Caco-2 (cell line): ENCODE measurements at regions not wholly inside any gene's neighbourhood (a gene's known extent, or its start where the extent isn't known, plus 50 kb on each side); places are given as distances from the start of the nearest gene placed in this dataset.

ENCODE experiments used
- BruUV-seq: library from RNA; stranded (reverse); fragments of 400-500 nt; replicated peaks from 2 replicates; lab custom pipeline; 2021; lab: Mats Ljungman, UMichigan
- CTCF ChIA-PET: fragments of 300-600 bp; sonication (Branson Sonifier 250); formaldehyde crosslinking; loops from one replicate; lab custom pipeline; 2022; ENCODE audit warnings: antibody characterized with exemption; lab: Charles Lee
- POLR2A ChIA-PET: fragments of 300-600 bp; sonication (Branson Sonifier 250); formaldehyde crosslinking; loops from one replicate; lab custom pipeline; 2022; ENCODE audit warnings: antibody characterized with exemption; lab: Charles Lee
- DNase-seq, 2 experiments: peaks; one replicate each; pipeline versions ENCODE4 v3.0.0 to v3.0.0-alpha.2; 2020 to 2022
- H3K27me3 ChIP-seq: replicated peaks from 2 replicates; pipeline ENCODE4 v1.6.0; 2011; ENCODE audit warnings: low read length; ENCODE audit not compliant: control insufficient read depth, insufficient read depth
- H3K36me3 ChIP-seq: 2 replicates; pipeline ENCODE4 v1.5.1; 2011; ENCODE audit warnings: low read length; ENCODE audit not compliant: control insufficient read depth, insufficient read depth
- H3K4me1 ChIP-seq: fragments of 250-450 bp; sonication (Bioruptor Pico); 2 replicates; pipeline ENCODE4 v1.5.1; 2020; ENCODE audit warnings: mild to moderate bottlenecking
- H3K4me3 ChIP-seq: 2 replicates; pipeline ENCODE4 v1.5.1; 2011; ENCODE audit warnings: low read depth, mild to moderate bottlenecking, control low read depth, low read length
- H3K9me3 ChIP-seq: fragments of 250-450 bp; sonication (Bioruptor Pico); 2 replicates; pipeline ENCODE4 v1.5.1; 2020; ENCODE audit warnings: mild to moderate bottlenecking, moderate library complexity
- H3K27ac Mint-ChIP-seq: one replicate; pipeline ENCODE4 v1.8.0; 2022; ENCODE audit warnings: mixed read lengths; ENCODE audit not compliant: unreplicated experiment
- H3K27me3 Mint-ChIP-seq: one replicate; pipeline ENCODE4 v1.8.0; 2022; ENCODE audit warnings: mixed read lengths; ENCODE audit not compliant: insufficient read depth, unreplicated experiment
- H3K36me3 Mint-ChIP-seq: one replicate; pipeline ENCODE4 v1.8.0; 2022; ENCODE audit warnings: mild to moderate bottlenecking, mixed read lengths; ENCODE audit not compliant: insufficient read depth, unreplicated experiment
- H3K4me1 Mint-ChIP-seq: one replicate; pipeline ENCODE4 v1.8.0; 2022; ENCODE audit warnings: low read depth, mixed read lengths; ENCODE audit not compliant: unreplicated experiment
- H3K4me3 Mint-ChIP-seq: one replicate; pipeline ENCODE4 v1.8.0; 2022; ENCODE audit warnings: mild to moderate bottlenecking, moderate library complexity, mixed read lengths; ENCODE audit not compliant: unreplicated experiment
- H3K9me3 Mint-ChIP-seq: one replicate; pipeline ENCODE4 v1.8.0; 2022; ENCODE audit warnings: mixed read lengths; ENCODE audit not compliant: unreplicated experiment
- intact Hi-C: fragments of 100-400 bp; cut with micrococcal nuclease; formaldehyde crosslinking; loops from one replicate; pipeline ENCODE4 v1.10.0; 2022; ENCODE audit not compliant: unreplicated experiment
- TF ChIP-seq, protein P1 (sequence below), 2 experiments: fragments of 200-600 bp in 1 of 2; IDR thresholded peaks; 1 replicate in 1 of 2; 2 replicates in 1 of 2; pipeline versions ENCODE4 v1.5.1 to v1.8.0; 2011 to 2022; ENCODE audit warnings: antibody characterized with exemption in 1 of 2, control low read depth in 1 of 2, inconsistent platforms in 1 of 2, low read depth in 1 of 2, low read length in 1 of 2, mild to moderate bottlenecking in 1 of 2, moderate library complexity in 1 of 2; ENCODE audit not compliant: insufficient read depth in 1 of 2, severe bottlenecking in 1 of 2, unreplicated experiment in 1 of 2

DNA sequence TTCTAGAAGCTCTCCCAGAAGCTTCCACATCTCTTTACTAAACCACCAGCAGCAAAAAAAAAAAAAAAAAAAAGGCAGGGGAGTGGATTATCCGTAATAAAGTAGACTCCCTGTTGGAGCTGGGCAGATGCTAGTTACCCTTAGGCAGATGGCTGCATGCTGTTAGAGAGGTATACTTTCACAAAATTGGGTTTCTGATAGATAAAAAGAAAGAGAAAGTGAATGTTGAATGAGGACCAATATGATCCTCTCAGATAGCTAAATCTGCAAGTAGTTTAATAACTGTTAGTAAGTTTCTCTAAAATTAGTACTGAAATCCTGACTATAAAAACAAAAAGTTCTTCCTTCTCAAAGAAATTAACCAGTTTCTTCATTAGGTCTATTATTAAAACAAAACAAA, 195.4 kb downstream of the ANAPC10 start:
- Histone ChIP-seq H3K4me3 (no peak overlapping the region), H3K36me3 (no peaks in the 10 kb centered on the region), H3K27me3 (no peaks in the 10 kb centered on the region), H3K9me3 (no peaks in the 10 kb centered on the region; the same call in 1 of the 2 replicates), H3K4me1 (peaks cover 26% of the 10 kb centered on the region)
- no peak for DNase-seq
- Mint-ChIP-seq H3K9me3 (no peaks in the 10 kb centered on the region), H3K36me3 (no peaks in the 10 kb centered on the region), H3K27me3 (no peaks in the 10 kb centered on the region), H3K27ac (no peak overlapping the region), H3K4me3 (no peak overlapping the region), H3K4me1 (peaks cover 22% of the 10 kb centered on the region)
- BruUV-seq, result no TSS peak
- TF ChIP-seq, protein P1, sequence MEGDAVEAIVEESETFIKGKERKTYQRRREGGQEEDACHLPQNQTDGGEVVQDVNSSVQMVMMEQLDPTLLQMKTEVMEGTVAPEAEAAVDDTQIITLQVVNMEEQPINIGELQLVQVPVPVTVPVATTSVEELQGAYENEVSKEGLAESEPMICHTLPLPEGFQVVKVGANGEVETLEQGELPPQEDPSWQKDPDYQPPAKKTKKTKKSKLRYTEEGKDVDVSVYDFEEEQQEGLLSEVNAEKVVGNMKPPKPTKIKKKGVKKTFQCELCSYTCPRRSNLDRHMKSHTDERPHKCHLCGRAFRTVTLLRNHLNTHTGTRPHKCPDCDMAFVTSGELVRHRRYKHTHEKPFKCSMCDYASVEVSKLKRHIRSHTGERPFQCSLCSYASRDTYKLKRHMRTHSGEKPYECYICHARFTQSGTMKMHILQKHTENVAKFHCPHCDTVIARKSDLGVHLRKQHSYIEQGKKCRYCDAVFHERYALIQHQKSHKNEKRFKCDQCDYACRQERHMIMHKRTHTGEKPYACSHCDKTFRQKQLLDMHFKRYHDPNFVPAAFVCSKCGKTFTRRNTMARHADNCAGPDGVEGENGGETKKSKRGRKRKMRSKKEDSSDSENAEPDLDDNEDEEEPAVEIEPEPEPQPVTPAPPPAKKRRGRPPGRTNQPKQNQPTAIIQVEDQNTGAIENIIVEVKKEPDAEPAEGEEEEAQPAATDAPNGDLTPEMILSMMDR (IDR thresholded peaks at IDR 0.05; ENCODE audit: insufficient read depth in 1 of 2, low read depth in 1 of 2, low read length in 1 of 2, severe bottlenecking in 1 of 2, unreplicated experiment in 1 of 2), result no peak
- ChIA-PET POLR2A (no interaction called here), CTCF (no interaction called here)
- intact Hi-C loops, result no loop called here

DNA sequence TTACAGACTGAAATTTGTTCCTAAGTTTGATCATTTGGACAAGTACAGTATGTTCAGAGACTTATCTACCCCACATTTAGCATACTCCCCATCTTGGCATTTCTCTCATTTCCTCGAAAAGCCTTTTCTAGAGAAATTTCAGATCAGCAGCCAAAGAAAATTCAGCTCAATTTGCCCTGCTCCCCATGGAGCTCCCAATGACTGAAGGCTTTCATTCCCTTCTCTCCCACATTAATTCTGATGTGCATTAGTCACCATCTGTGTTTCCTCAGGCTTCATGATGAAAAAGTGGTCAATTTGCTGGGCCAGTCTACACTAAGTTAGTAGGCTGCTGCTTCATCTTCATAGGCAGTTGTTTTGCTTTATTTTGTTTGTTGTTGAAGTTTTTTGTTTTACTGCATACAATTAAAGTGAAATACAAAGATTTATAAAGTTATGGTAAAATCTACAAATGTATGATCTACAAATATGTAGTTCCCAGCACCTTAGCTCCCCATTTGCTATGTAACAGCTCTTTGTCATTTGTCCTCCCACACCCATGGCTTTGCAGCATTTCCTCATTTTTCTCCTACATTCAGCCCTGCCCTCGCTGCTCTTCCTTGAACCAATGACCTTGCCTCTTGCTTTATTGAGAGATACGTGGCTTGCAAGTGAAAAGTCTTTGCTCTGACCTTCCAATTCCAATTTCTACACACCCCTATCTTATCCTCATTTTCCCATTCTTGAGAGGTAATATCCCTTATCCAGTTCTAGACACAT, 193.9 kb downstream of the ANAPC10 start:
- Mint-ChIP-seq H3K9me3 (no peaks in the 10 kb centered on the region), H3K27ac (no peak overlapping the region), H3K36me3 (no peaks in the 10 kb centered on the region), H3K27me3 (no peaks in the 10 kb centered on the region), H3K4me1 (peaks cover 23% of the 10 kb centered on the region), H3K4me3 (no peak overlapping the region)
- no peak for DNase-seq
- intact Hi-C loops, result no loop called here
- Histone ChIP-seq H3K9me3 (no peaks in the 10 kb centered on the region; the same call in 1 of the 2 replicates), H3K36me3 (no peaks in the 10 kb centered on the region), H3K4me1 (peaks cover 26% of the 10 kb centered on the region), H3K4me3 (no peak overlapping the region), H3K27me3 (no peaks in the 10 kb centered on the region)
- TF ChIP-seq, protein P1 (IDR thresholded peaks at IDR 0.05; ENCODE audit: insufficient read depth in 1 of 2, low read depth in 1 of 2, low read length in 1 of 2, severe bottlenecking in 1 of 2, unreplicated experiment in 1 of 2), result no peak
- BruUV-seq, result no TSS peak
- POLR2A ChIA-PET, result no interaction called here
- CTCF ChIA-PET, result no interaction called here

DNA sequence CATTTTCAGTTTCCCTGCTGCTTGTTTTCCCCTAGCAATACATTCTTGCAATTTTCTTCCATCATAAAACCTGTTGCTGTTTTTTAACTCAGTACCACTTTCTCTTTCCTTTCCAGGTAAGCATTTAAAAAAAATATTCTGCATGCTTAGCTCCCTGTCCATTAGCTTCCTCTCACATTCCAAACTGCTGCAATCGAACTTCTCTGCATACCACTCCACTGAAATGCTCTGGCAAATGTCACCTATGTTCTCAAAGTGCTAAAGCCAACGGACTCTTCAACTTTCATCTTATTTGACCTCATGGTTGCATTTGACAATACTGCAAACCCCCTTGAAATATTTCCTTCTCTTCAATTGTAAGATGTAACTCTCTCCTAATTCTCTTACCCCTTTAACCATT, 192.7 kb downstream of the ANAPC10 start:
- TF ChIP-seq, protein P1 (IDR thresholded peaks at IDR 0.05; ENCODE audit: insufficient read depth in 1 of 2, low read depth in 1 of 2, low read length in 1 of 2, severe bottlenecking in 1 of 2, unreplicated experiment in 1 of 2), result no peak
- BruUV-seq, result no TSS peak
- H3K36me3 ChIP-seq, result no peaks in the 10 kb centered on the region
- POLR2A ChIA-PET, result no interaction called here
- H3K4me1 ChIP-seq, result peaks cover 26% of the 10 kb centered on the region
- no peak overlapping the region for H3K4me3 ChIP-seq
- Mint-ChIP-seq H3K9me3 (no peaks in the 10 kb centered on the region), H3K36me3 (no peaks in the 10 kb centered on the region), H3K27me3 (no peaks in the 10 kb centered on the region), H3K4me1 (peaks cover 23% of the 10 kb centered on the region), H3K4me3 (no peak overlapping the region), H3K27ac (no peak overlapping the region)
- DNase-seq, result no peak
- no peaks in the 10 kb centered on the region for H3K27me3 ChIP-seq
- intact Hi-C loops, result no loop called here
- H3K9me3 ChIP-seq, result no peaks in the 10 kb centered on the region; the same call in 1 of the 2 replicates
- CTCF ChIA-PET, result no interaction called here
